Activated T-helper 9 cell treated with anti-CD3 and anti-CD28 coated beads, Interleukin-2, amount 50 U/mL, for 16 hours (primary cell): ENCODE measurements at regions not wholly inside any gene's neighbourhood (a gene's known extent, or its start where the extent isn't known, plus 50 kb on each side); places are given as distances from the start of the nearest gene placed in this dataset.

Source experiments
- DNase-seq: peaks from one replicate; pipeline ENCODE4 v3.0.0-alpha.2; 2020; ENCODE audit warnings: low read depth

DNA sequence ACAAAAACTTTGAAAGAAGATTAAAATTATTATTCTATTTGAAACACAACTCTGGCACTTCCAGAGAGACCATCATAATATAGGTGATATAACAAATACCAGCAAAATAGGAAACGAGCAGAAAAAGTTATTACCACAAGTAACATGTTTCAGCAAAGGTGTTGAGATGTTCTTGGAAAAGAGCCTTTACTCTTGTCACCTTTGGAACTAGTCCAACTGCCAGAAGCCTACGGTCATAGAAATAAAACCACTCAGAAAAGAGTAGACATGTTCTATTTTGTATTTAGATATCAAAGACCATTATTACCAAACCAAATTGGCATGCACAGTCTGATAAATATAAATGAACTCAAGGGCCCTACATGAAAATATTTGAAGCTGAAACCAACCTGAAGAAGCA, 145.0 kb upstream of the DMAC1 start:
- no peak for DNase-seq

DNA sequence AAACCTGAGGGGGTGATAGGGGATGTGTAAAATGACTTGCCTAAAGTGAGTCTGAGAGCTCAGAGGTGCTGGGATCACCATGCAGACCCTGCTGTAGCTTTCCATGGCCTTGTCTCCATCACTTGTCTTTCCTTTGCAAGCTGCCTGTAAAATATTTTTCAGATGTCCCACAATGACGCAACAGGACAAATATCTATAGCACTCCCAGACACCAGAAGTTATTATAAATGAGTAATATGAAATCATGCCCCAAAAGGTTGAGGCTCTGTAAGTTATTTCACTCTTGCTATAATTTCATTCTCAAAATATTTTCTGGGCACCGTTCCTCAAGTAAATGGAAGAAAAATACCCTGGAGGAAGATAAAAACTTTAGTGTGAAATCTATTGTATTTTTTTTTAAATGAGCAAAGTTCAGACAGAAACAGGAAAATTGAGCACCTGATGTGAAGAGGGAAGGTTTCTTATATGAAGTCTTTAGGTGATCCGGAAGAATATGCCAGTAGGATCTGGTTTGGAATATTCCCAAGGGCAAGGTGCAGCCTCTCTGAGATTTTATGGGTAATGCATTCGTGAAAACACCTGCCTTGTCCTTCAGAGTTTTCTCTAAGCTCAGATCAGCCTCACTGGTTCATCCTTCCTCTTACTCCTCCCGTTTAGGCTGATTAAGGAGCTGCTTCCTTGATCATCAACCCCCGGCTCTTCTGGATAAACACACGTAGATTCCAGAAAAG, 138.3 kb upstream of the DMAC1 start:
- DNase-seq: no peak

DNA sequence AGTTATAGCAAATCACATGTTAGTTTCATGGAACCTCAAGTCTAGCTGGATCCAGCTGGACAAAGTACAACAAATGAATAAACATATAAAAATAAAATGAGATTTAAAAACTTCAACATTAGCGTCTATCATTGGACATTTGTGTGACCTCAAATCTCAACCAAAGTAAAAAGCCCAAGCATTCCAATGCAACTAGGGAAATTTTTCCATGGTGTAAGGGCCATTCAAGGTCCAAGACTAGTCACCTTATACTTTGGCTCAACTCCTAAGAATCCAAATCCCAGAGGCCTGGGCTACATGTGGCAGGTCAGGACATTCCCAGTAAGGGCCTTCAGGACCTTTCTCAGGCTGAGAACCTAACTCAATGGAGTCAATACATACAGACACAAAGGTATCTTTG, 137.4 kb upstream of the DMAC1 start:
- DNase-seq: no peak

DNA sequence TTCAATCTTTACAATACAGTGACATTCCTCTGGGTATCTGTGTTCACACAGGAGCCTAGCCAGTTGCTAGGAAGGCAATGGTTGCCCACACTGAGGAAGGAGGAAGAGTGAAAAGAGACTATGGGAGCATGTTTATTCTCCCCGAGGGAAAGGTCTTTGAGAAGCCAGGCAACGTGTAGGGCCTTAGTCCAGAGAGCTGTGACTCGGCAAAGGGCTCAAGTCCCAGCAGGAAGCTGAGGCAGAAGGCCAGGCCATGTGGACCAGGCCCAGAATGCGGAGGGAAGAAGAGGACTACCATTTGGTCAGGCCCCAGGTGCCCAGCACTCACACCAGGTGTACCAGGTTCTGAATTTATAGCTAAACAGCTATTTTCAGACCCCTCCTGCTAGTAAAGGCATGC, 136.6 kb upstream of the DMAC1 start:
- DNase-seq: no peak

DNA sequence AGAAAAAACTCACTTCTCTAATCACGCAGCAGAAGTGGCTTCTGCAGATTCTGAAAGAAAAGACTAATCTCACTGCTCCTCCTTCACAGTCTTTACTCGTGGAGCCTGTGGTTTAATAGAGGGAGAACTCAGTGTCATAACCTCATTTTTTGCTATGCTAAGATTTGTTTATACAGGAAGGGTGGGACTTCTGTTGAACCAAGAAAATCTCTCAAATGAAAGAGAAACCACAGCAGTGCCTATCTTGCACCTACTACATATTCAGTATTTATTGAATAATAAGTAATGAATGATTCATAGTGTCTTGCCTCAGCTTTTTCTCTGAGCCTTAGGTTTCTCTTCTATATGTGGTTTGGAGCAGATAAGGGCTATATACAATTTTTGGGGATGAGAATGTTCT, 136.1 kb upstream of the DMAC1 start:
- no peak for DNase-seq

DNA sequence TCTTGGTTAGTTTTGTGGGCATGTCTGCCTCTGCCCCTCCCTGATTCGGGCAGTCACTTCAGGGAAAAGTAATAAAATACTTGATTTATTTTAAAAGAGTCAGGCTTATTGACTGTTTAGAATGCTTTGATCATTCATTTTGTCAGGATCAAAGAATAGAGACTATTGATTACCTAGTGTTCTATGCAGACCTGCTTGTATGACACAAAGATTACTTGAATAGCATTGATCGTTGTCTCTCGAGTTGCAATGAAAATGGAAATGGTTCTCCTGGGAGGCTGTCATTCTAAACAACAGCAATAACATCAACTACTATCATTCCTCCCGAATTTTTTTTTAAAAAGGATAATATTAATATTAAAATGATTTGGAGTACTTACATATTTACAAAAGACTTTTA, 133.2 kb upstream of the DMAC1 start:
- no peak for DNase-seq

DNA sequence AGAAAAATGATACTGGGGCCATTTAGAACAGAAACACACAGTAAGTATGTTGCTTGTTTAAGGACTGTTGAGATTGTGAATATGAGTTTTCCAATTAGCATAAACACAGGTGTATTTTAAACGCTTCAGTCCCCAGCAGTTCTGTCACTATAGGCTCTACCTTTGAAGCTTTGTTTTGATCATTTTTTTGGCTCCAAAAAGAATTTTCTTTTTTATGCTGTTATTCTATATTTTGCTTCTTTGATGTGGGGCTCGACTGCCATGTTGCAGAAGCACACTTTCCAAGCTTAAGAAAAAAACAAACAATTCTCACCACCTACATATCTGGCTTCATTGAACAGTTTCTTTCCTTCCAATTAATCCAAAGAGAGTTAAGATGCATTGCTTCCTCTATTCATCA, 131.0 kb upstream of the DMAC1 start:
- DNase-seq: no peak

DNA sequence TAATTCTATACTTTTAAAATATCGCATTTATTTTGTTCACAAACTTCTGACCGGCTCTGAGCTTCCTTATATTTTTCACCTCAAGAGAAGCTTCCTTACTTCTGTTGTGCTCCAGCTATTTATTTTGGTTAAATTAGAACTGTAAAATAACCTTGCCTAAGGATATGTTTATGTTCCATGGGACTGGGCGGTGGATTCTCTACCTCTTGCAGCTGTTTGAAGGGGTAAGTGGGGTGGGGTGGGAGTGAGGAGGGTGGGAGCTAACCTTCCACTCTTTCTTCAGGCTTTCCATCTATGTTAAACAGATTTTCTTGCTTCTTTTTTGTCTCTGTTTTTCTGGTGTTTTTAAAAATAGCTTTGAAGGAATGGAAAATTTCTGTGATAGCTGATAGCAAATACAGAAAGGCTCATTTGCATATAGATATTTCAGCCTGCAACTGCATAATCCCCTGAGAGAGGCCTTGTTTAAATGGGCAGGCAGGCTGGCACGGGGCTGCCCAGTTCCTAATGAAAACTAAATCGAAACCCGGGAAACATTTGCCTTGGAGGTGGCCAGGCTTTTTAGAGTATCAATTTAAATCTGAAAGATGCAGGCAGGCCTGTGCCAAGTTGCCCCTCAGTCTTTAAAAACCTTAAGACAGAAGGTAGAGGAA, 122.1 kb upstream of the DMAC1 start:
- DNase-seq: no peak

DNA sequence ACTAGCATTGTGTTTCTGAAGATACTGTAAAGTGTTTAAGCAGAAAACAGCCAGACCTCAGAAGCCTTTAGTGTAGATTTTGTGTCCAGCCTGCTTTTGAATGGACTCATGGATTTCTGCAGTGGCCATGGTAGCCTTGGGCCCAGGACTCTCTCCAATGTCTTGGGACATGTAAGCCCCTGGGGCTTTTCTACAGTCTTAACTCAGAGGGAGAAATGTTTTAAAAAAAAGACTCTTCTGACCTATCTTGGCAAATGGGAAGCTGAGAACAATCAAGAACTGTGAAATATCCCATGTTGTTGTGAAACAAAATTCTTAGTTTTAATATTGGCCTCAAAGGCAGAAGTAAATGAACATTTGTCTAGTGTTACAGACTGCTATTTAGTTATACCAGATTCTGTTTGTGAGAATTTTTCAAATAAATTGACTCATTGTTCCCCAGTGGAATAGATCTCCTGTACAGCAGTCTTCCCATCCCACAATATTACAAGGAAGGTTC, 112.5 kb upstream of the DMAC1 start:
- DNase-seq: no peak

DNA sequence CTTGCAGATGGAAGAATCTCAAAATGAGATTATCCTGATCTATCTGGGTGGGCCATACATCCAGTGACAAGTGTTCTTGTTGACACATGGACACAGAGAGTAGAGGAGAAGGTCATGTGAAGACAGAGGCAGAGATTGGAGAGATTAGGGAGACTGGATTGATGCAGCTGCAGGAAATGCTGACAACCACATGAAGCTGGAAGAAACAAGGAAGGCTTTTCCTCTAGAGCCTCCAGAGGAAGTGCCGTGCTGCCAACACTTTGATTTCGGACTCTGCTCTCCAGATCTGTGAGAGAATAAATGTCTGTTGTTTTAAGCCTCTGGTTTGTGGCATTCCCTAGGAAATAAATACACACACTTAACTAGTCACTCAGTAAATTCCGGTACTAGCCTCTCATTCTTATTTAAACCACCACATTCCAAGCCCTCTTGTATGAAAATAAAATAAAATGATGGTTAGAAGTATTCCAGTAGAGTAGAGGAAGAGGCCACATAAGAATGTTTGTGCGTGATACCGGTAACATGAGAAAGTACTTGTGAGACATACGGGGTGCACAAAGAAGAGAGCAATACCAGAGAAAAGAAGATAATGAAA, 110.9 kb upstream of the DMAC1 start:
- DNase-seq: no peak

DNA sequence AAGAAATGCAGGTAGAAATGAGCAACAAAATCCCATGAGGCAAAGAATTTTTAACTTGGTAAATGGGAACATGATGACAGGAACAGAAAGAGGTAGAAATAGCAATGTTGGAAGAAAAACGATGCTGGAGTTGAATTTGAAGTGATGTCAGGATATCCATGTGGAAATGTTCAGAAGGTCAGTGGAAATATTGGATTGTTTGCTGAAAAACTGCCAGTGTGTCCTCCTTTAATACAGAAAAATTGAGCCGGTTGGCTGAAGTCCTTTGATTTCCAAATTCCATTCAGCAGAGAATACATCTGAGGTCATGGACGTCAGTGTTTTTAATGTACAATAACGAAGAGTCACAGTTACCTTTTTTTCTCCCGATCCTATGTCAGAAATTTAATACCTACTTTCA, 110.0 kb upstream of the DMAC1 start:
- DNase-seq: no peak

DNA sequence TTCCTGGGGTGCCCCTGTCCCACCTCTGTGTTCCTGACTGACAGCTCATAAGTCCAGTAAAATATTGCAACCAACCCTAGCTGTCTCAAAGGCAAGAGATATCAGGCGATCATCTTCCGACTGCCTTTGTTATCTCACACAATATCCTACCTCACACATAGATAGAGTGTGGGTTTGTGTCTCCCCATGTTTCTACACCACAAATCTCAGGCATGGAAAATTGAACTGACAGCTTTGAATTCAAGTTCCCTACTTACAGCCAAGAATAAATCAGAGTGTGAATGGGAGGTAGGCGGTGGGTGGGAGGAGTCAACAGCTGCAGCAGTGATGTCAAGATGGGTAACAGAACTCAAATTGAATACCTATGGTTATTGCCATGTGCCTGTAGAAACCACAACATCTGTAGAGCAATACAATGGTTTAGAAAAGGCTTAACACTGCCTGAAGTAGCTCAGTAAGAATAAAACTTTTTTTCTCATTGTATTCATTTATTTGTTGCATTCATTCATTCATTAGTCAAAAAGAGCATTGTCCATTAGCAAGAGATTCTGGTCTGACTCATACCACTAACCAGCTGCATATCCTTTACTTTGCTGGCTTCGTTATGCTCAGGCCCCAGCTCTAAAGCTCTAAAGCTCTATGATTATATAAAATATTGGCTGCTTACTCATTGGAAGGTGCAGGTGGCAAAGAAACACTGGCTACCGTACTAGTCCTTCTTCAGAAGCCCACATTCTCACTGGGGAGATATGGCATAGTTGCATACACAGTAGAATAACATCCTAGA, 108.2 kb upstream of the DMAC1 start:
- no peak for DNase-seq

DNA sequence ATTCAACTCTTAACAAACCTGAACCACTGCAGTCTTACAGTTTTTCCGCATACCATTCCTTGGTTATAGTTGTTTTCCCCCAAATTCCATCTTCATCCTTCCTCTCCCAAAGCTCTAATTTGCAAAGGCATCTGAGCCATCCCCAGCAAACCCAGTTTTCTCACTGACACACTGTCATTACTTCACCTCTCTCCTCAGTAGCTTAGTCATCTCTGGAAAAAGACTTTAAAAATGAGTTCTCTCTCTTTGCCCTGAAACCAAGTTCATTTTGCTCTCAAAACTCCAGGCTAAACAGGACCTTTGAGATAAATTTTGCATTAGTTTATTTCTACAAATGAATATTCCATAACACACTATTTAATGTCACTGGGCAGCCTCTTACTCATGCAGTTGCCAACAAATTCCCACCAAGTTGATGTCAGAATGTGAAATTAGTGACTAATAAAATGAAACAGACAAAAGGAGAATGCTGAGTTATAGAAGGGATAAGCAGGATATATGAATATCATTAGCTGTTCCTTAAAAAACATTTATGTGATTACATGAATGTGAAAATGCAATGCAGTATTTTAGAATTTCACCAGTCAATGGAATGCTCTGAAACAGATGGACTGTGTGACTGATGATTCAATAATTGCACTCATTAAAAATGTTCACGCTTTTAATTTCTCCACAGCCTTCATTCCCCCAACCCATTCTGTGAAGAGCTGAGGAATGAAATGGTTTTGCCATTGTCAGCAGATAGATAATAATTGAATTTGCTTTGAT, 107.4 kb upstream of the DMAC1 start:
- no peak for DNase-seq

DNA sequence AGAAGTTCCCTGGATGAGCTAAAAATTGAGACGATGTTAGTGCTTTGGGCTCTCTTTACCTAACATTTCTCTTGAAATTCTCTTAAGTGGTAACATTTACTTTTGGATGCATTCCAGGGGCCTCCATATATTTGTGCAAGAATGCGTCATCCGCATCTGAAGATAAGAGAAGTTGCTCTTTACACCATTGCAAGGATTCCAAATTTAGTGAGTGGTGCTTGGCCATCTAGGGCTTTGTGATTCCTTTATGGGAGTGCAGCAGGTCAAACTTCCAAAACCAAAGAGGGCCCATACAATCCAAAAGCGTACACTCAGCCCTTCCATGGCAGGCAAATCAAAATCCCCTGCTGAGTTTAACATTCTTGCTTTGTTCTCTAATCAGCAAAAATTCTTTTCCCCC, 102.0 kb upstream of the DMAC1 start:
- DNase-seq: no peak

DNA sequence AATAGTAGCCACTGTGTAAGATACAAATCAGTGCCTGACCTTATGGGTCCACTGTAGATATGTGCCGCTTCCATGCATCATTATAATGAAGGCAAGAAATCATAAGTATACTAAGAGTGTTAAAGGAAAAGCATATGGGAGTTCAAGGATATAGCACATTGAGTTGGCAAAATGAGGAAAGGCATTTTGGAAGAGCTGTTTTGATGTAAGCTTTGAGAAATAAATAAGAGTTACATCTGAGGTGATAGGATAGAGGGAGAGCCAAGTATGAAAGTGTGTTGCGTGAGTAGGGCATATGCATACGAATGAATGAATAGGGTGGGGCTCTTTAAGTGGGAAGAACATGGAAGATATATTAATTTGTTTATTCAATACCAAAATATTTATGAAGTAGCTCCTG, 101.0 kb upstream of the DMAC1 start:
- DNase-seq: no peak

DNA sequence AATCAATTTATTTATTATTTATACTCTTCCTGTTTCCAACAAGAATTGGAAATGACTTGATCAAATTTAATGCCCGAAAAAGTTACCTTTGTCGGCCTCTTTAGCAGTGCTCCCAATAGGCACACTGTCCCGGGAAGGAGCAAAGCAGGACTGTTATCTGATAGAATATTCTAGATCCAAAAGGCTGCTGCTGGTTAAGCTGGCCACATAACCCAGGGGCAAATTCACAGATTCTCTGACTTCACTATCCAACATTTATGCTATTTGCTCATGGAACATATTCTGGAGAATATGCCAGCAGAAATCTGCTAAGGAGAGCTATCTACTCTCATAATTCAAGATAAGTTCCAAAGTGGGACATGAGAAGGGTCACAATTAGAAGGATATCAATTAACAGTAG, 100.2 kb upstream of the DMAC1 start:
- no peak for DNase-seq

DNA sequence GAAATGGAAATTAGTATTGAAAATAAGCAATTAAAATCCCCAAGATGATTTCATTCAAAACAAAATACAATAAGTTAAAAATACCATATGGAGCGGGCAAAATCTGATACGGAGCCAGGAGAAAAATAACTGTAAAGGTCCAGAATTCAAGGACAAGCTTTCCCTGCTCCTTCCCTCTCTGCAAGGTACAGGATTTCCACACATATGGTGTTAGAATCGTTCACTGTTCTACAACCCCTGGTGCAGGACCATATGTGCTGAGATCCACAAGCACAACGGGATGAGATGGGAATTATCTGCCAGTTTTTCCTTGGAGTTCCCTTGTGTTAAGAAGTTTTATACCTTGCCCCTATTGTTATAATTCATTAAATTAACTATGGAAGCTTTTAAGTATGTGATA, 94.7 kb upstream of the DMAC1 start:
- DNase-seq: no peak

DNA sequence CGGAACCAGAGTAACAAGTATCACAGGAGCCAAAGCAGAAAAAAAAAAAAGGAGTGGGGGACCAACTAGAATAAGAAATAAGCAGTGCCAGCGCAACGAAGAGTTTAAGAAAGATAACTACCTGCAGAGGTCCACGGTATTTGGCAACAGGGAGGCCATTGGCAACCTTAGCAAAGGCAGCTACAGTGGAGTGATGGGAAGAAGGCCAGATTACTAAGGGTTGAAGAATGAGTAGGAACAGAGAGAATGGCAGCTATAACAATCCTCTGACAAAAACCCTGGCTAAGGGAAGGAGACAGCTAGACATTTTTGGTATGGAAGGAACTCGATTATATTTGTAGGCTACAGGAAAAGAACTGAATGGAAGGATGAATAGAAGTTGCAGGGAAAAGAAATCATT, 93.4 kb upstream of the DMAC1 start:
- no peak for DNase-seq

DNA sequence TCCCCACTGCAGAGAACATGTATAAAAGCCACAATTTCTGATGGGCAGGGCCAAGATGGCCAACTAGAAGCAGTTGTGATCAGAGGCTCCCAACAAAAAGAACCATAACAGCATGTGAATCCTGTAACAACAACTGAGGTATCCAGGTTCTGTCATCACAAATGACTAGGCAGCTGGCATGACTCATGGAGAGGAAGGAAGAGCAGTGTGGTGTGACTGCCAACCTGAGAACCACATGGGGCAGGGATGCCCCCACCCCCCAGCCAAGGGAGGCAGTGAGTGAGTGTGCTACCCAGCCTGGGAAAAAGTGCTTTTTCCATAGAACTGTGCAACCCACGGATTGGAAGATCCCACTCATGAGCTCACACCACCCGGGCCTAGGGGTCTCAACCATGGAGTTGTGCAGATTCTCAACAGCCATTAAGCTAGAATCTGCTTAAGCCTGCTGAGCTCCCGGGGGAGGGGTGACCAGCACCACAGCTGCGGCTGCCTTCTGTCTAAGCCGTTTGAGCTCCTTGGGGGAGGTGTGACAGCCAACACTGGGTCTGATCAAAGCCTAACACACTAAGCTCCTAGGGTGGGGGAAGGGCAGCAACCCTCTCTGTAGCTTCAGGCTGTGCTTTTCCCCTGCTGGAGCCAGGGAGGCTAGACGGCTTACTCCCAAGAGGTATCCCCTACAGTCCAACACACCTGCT, 80.1 kb upstream of the DMAC1 start:
- DNase-seq: peak; percentile 4

DNA sequence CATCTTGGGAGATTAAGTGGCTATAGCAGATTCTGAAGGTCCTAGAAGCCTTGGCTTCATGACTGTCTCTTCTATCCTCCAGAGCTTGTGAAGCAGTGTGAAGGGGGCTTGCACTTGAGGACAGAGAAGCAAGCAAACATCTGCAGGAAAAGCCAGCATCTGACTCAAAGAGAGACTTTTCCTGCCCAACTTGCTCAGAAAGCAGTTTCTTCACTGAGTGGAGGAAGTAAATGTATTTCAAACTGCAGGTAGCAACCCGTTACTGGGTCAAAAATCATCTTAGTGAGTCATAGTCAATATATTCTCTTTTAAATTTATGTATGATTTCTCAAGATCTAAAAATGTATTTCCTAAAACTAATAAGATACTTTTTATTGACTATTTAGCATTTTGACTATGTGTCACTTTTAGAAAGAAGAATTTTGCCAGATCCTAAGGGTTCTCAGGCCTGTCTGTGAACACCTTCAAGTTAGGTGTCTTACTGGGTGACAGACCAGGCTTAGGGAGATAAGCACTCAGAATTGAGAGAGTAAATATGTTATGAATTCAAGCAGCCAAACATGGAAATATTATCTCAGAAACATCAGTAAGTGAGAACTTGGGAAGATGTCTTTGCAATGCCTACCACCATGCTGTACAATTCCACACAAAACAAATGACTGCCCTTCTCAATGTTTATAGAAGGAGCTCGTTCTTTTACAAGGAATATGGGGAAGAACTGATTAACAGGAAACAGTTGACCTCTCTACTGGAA, 72.6 kb upstream of the DMAC1 start:
- no peak for DNase-seq

DNA sequence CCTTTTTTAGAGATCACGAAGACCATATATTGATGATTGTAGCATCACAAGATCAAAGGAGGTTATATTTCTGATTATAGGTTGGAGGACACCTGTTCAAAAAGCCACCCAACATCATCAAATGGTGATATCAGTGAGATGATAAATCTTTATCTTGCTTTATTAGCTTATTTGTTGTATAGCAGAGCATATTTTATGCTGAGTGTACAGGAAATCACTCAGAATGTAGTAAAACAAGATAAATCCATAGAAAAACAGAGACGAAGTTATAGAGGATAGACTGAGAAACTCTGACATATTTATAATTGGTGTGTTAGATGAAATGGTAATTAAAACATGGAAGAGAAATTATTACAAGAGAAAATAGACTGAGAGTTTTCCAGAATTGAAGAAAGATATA, 69.8 kb upstream of the DMAC1 start:
- no peak for DNase-seq
